ENCODE measurements at regions not wholly inside any gene's neighbourhood (a gene's known extent, or its start where the extent isn't known, plus 50 kb on each side); places are given as distances from the start of the nearest gene placed in this dataset.
"Not testable (repeated sequence)": the region's sequence is repeated elsewhere in the genome, so short reads cannot be mapped to it uniquely, and the experiment has no call there.

DNA sequence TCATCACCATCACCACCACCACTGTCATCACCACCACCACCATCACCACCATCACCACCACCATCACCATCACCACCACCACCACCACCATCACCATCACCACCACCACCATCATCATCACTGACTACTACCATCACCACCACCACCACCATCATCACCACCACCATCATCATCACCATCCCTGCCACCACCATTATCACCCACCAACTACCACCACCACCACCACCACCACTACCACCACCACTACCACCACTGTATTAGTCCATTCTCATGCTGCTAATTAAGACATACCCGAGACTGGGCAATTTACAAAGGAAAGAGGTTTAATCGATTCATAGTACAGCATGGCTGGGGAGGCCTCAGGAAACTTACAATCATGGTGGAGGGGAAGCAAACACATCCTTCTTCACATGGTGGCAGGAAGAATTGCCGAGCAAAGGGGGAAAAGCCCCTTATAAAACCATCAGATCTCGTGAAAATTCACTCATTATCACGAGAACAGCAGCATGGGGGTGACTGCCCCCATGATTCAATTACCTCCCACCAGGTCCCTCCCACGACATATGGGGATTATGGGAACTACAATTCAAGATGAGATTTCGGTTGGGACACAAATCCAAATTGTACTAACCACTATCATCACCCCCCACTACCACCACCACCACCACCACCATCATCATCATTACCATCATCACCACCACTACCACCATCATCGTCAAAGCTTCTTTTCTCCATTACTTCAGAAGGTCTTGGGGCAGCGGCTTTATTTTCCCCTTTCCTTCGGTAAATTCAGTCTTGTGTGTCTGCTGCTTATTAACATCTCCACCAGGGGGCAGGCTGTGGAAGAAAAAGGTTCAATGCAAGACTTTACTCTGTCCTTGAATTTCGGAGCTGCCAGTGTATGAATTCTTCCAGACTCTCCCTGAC is 53.6 kb upstream of the SCAF4 start:
- TF ChIP-seq, protein P1, sequence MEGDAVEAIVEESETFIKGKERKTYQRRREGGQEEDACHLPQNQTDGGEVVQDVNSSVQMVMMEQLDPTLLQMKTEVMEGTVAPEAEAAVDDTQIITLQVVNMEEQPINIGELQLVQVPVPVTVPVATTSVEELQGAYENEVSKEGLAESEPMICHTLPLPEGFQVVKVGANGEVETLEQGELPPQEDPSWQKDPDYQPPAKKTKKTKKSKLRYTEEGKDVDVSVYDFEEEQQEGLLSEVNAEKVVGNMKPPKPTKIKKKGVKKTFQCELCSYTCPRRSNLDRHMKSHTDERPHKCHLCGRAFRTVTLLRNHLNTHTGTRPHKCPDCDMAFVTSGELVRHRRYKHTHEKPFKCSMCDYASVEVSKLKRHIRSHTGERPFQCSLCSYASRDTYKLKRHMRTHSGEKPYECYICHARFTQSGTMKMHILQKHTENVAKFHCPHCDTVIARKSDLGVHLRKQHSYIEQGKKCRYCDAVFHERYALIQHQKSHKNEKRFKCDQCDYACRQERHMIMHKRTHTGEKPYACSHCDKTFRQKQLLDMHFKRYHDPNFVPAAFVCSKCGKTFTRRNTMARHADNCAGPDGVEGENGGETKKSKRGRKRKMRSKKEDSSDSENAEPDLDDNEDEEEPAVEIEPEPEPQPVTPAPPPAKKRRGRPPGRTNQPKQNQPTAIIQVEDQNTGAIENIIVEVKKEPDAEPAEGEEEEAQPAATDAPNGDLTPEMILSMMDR (IDR thresholded peaks at IDR 0.05; ENCODE audit: poor library complexity) = peak; percentile 88
- not testable (repeated sequence) for TF ChIP-seq EZH2 (IDR thresholded peaks at IDR 0.05; ENCODE audit: borderline replicate concordance); EZH2phosphoT487 (IDR thresholded peaks at IDR 0.05; ENCODE audit: low read depth, severe bottlenecking, unreplicated experiment)

Measured in hepatocyte (in vitro differentiated cells).